CD8-positive, alpha-beta memory T cell (primary cell): ENCODE measurements at regions not wholly inside any gene's neighbourhood (a gene's known extent, or its start where the extent isn't known, plus 50 kb on each side); places are given as distances from the start of the nearest gene placed in this dataset.
A peak's percentile ranks its signal among the peaks of the same experiment; 100 is the strongest.

Experiments used
- CTCF ChIA-PET: fragments of 350-600 bp; sonication (Branson Sonifier 250); formaldehyde crosslinking; loops from one replicate; lab custom pipeline; 2021; ENCODE audit warnings: antibody characterized with exemption; lab: Charles Lee
- POLR2A ChIA-PET: fragments of 350-600 bp; sonication (Branson Sonifier 250); formaldehyde crosslinking; loops from one replicate; lab custom pipeline; 2021; ENCODE audit warnings: antibody characterized with exemption; lab: Charles Lee
- DNase-seq, 5 donors: peaks; one replicate each; pipeline versions ENCODE4 v3.0.0 to v3.0.0-alpha.2; 2020 to 2022; ENCODE audit warnings: mixed read lengths in 1 of 5
- H3K27ac ChIP-seq: one replicate; pipeline ENCODE4 v1.7.0; 2013; ENCODE audit warnings: low read depth, mild to moderate bottlenecking, low read length, moderate library complexity
- H3K27me3 ChIP-seq: 2 replicates; pipeline ENCODE4 v1.7.0; 2013; ENCODE audit warnings: low read length, mild to moderate bottlenecking; ENCODE audit not compliant: insufficient read depth, poor library complexity, severe bottlenecking
- H3K36me3 ChIP-seq: 2 replicates; pipeline ENCODE4 v1.7.0; 2013; ENCODE audit warnings: mild to moderate bottlenecking, low read length, moderate library complexity; ENCODE audit not compliant: insufficient read depth
- H3K4me1 ChIP-seq: 2 replicates; pipeline ENCODE4 v1.7.0; 2013; ENCODE audit warnings: mild to moderate bottlenecking, low read length, moderate library complexity; ENCODE audit not compliant: insufficient read depth
- H3K4me3 ChIP-seq: 2 replicates; pipeline ENCODE4 v1.7.0; 2013; ENCODE audit warnings: mild to moderate bottlenecking, low read length
- H3K9me3 ChIP-seq: 2 replicates; pipeline ENCODE4 v1.7.0; 2013; ENCODE audit warnings: mild to moderate bottlenecking, low read length
- H3K27ac Mint-ChIP-seq, 8 donors: one replicate each; pipeline ENCODE4 v1.8.0; 2020 to 2021; ENCODE audit warnings: mixed read lengths in 8 of 8, mild to moderate bottlenecking in 6 of 8, inconsistent platforms in 3 of 8, moderate library complexity in 3 of 8
- H3K27me3 Mint-ChIP-seq, 2 donors: one replicate each; pipeline ENCODE4 v1.8.0; 2020 to 2021; ENCODE audit warnings: mixed read lengths in 2 of 2, mild to moderate bottlenecking in 1 of 2, moderate library complexity in 1 of 2
- H3K36me3 Mint-ChIP-seq, 3 donors: one replicate each; pipeline ENCODE4 v1.8.0; 2020 to 2021; ENCODE audit warnings: mixed read lengths in 3 of 3, inconsistent platforms in 1 of 3, mild to moderate bottlenecking in 1 of 3
- H3K4me1 Mint-ChIP-seq, 3 donors: one replicate each; pipeline ENCODE4 v1.8.0; 2020 to 2021; ENCODE audit warnings: mixed read lengths in 3 of 3, inconsistent platforms in 1 of 3, mild to moderate bottlenecking in 1 of 3
- H3K4me3 Mint-ChIP-seq, 7 donors: one replicate each; pipeline ENCODE4 v1.8.0; 2020 to 2021; ENCODE audit warnings: mixed read lengths in 7 of 7, mild to moderate bottlenecking in 6 of 7, moderate library complexity in 4 of 7, inconsistent platforms in 2 of 7
- H3K9me3 Mint-ChIP-seq, 5 donors: one replicate each; pipeline ENCODE4 v1.8.0; 2020 to 2022; ENCODE audit warnings: mixed read lengths in 5 of 5, mild to moderate bottlenecking in 3 of 5, moderate library complexity in 2 of 5, inconsistent platforms in 1 of 5

DNA sequence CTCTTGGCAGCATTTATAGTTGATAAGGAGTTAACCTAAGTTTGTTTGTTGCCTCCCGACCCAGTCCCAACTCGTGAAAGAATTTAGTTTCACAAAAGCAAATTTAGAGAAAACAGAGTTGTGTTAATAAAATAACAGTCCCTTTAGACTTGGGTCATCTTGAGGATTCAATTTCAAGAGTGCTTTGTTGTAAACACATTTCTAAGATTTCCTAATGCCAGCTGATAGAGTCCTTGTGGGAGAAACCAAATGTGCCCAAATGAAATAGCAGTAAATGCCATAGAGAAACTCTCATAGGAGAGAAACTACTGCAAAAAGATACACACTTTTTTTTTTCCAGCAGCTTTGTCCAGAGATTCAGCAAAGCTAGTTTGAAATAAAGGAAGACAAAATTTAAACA, 211.3 kb upstream of the BMPER start:
- no peak for DNase-seq
- Histone ChIP-seq H3K27me3 (no peaks in the 10 kb centered on the region), H3K4me3 (no peak overlapping the region), H3K4me1 (no peaks in the 10 kb centered on the region), H3K9me3 (no peaks in the 10 kb centered on the region), H3K27ac (no peak overlapping the region), H3K36me3 (no peaks in the 10 kb centered on the region)
- POLR2A ChIA-PET: no interaction called here
- peaks cover 3 to 61% (median 3%) of the 10 kb centered on the region in 3 donors for H3K36me3 Mint-ChIP-seq
- CTCF ChIA-PET: no interaction called here
- no peaks in the 10 kb centered on the region for H3K4me1 Mint-ChIP-seq
- H3K9me3 Mint-ChIP-seq: peaks cover 2 to 33% (median 17%) of the 10 kb centered on the region in 5 donors
- no peak overlapping the region for H3K27ac Mint-ChIP-seq
- no peaks in the 10 kb centered on the region for H3K27me3 Mint-ChIP-seq
- H3K4me3 Mint-ChIP-seq: no peak overlapping the region

DNA sequence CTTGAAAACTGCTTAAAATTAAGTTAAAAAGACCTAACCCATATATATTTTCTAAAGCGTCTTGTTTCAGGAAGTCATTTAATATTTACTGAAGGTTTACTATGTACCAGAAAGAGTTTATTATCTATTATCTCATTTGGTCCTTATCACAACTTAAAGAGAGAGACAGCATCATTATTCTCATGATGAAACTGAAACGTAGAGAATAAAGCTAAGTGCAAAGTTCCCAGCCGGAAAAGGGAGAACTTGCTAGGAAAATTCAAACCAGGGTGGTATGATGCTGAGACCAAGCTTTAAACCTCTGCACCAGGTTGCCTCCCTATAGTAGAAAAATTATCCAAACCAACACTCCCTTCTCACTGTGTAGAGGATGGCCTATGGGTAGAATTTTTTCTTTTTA, 207.7 kb upstream of the BMPER start:
- no peaks in the 10 kb centered on the region for H3K36me3 ChIP-seq
- Mint-ChIP-seq H3K9me3 (peaks cover 18 to 59% (median 37%) of the 10 kb centered on the region in 5 donors), H3K4me3 (no peak overlapping the region), H3K36me3 (peaks cover 5 to 66% (median 5%) of the 10 kb centered on the region in 3 donors), H3K27me3 (no peaks in the 10 kb centered on the region), H3K4me1 (no peaks in the 10 kb centered on the region), H3K27ac (no peak overlapping the region)
- no peak overlapping the region for H3K27ac ChIP-seq
- H3K27me3 ChIP-seq: no peaks in the 10 kb centered on the region
- CTCF ChIA-PET: no interaction called here
- POLR2A ChIA-PET: no interaction called here
- no peak for DNase-seq
- H3K9me3 ChIP-seq: no peaks in the 10 kb centered on the region
- H3K4me3 ChIP-seq: no peak overlapping the region
- no peaks in the 10 kb centered on the region for H3K4me1 ChIP-seq

DNA sequence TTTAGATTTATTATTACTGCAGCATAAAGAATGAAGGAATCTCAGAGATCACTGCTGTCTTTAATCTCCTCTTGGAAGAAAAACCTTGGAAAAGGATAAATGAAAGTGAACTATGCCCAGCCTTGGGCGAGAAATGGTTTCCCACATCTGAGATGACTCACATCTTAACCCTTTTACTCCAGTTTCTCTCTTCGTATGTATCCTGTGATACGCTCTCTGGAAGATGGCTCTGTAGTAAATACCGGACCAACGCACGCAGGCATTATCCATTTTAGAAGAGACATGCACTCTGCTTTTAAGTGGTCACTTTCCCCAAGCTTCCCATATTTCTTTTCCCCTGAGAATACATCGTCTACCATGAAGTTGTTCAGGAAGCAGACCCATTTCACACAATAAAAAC, 207.3 kb upstream of the BMPER start:
- Mint-ChIP-seq H3K9me3 (peaks cover 18 to 60% (median 39%) of the 10 kb centered on the region in 5 donors), H3K4me3 (no peak overlapping the region), H3K36me3 (peaks cover 5 to 68% (median 5%) of the 10 kb centered on the region in 3 donors), H3K4me1 (peaks cover 0 to under 1% (median 0%) of the 10 kb centered on the region in 3 donors), H3K27ac (no peak overlapping the region), H3K27me3 (no peaks in the 10 kb centered on the region)
- no peak for DNase-seq
- ChIA-PET POLR2A (no interaction called here), CTCF (no interaction called here)
- Histone ChIP-seq H3K4me1 (no peaks in the 10 kb centered on the region), H3K9me3 (no peaks in the 10 kb centered on the region), H3K27me3 (no peaks in the 10 kb centered on the region), H3K36me3 (no peaks in the 10 kb centered on the region), H3K4me3 (no peak overlapping the region), H3K27ac (no peak overlapping the region)

DNA sequence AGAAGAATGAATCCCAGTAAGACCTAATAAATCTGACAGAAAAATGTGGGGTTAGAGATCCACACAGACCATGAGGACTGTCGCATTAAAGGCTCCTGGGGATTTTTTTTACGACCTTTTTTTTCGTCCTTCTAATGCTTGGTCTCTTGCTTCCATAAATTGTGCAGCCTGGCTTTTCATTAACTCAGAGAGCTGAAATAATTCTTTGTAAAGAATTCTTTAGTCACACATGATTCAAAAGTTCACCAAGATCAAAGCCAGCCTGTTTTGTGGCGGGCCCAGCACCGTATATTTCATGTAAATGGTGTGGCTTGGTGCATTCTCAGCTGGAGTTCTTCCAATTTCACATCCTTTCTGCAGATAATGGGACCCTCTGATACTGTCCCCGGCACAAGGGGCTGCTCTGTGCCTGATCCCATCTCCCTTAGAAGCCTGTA, 206.6 kb upstream of the BMPER start:
- Mint-ChIP-seq H3K9me3 (peaks cover 16 to 66% (median 39%) of the 10 kb centered on the region in 5 donors), H3K27me3 (no peaks in the 10 kb centered on the region), H3K4me3 (no peak overlapping the region), H3K36me3 (peaks cover 5 to 69% (median 5%) of the 10 kb centered on the region in 3 donors), H3K27ac (no peak overlapping the region), H3K4me1 (peaks cover 0 to 1% (median 0%) of the 10 kb centered on the region in 3 donors)
- ChIA-PET POLR2A (no interaction called here), CTCF (no interaction called here)
- Histone ChIP-seq H3K4me1 (no peaks in the 10 kb centered on the region), H3K4me3 (no peak overlapping the region), H3K9me3 (no peaks in the 10 kb centered on the region), H3K27ac (no peak overlapping the region), H3K36me3 (no peaks in the 10 kb centered on the region), H3K27me3 (no peaks in the 10 kb centered on the region)
- no peak for DNase-seq

DNA sequence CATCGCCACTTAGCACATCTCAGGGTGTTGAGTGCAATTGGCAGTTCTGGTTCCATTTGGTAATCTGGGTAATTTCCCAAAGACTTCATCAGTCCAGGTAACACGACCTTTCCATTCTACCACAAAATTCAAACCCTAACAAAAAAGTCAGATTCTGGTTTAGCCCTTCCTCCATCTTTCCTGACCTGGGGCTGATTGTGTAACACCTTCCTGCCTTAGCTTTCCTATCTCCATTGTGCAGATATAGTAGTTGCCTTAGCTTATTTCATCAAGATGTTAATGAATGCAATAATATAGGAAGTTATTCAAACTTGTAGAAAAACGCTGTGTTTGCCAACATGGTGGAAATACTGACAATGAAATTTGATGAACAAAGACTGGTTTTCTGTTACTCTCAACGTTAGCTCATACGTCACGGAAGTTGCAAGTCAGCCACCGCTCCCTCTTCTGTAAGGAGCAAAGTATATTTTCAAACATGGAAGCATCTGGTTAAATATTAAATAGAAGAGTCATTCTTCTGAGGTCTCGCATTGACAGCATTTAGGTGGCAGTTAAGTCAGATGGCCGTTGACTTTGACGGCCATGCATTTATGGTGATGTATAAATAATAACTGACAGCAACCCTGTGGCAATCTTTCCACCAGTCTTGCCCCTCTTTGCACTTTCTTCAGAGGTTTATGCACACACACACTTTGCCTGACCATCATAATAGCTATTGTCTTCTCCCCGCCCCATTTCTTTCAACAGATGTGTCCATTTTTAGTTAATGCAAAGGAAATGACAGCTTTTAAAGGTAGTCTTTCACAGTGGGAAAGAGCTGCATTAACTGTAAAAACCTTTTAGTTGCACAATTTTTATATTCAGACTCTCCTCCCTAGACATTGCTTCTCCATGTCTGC, 205.1 kb upstream of the BMPER start:
- Histone ChIP-seq H3K4me3 (no peak overlapping the region), H3K27ac (no peak overlapping the region), H3K36me3 (no peaks in the 10 kb centered on the region), H3K27me3 (no peaks in the 10 kb centered on the region), H3K4me1 (no peaks in the 10 kb centered on the region), H3K9me3 (no peaks in the 10 kb centered on the region)
- H3K4me3 Mint-ChIP-seq: peak overlapping the region in 1 of 7 donors; percentile 10
- POLR2A ChIA-PET: no interaction called here
- no peak overlapping the region for H3K27ac Mint-ChIP-seq
- H3K27me3 Mint-ChIP-seq: no peaks in the 10 kb centered on the region
- H3K36me3 Mint-ChIP-seq: peaks cover 5 to 68% (median 5%) of the 10 kb centered on the region in 3 donors
- no peak for DNase-seq
- H3K4me1 Mint-ChIP-seq: peaks cover 0 to 3% (median 1%) of the 10 kb centered on the region in 3 donors
- peaks cover 18 to 74% (median 39%) of the 10 kb centered on the region in 5 donors for H3K9me3 Mint-ChIP-seq
- CTCF ChIA-PET: no interaction called here

DNA sequence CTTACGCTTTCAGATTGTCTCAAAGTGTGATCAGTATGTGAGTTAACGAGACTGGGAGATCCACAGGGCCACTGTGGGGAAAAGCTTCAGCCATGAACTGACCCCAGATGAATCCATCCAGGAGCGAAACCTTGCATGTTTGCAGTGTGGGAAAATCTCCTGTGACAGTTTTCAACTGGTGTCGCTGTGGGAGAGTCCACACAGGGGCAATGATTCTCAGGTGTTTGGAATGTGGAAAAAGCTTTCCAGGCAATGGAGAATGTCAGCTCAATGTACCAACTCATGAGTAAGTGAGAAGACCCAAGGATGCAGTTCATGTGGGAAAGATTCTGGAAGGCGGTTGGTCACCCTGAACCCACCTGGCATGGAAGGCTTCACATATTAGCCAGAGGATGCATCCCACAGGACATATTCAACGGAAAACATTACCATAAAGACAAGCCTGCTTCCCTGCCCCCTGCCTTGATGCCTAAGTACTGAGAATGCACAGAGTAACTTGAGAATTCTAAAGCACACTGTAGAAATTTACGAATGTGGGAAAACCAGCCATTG, 204.1 kb upstream of the BMPER start:
- Histone ChIP-seq H3K4me1 (no peaks in the 10 kb centered on the region), H3K27ac (no peak overlapping the region), H3K36me3 (no peaks in the 10 kb centered on the region), H3K9me3 (no peaks in the 10 kb centered on the region), H3K27me3 (no peaks in the 10 kb centered on the region), H3K4me3 (no peak overlapping the region)
- Mint-ChIP-seq H3K36me3 (peaks cover 5 to 67% (median 5%) of the 10 kb centered on the region in 3 donors), H3K27me3 (no peaks in the 10 kb centered on the region), H3K27ac (no peak overlapping the region), H3K9me3 (peaks cover 18 to 72% (median 39%) of the 10 kb centered on the region in 5 donors), H3K4me1 (peaks cover 0 to 8% (median 3%) of the 10 kb centered on the region in 3 donors), H3K4me3 (no peak overlapping the region)
- no peak for DNase-seq
- POLR2A ChIA-PET: no interaction called here
- CTCF ChIA-PET: no interaction called here

DNA sequence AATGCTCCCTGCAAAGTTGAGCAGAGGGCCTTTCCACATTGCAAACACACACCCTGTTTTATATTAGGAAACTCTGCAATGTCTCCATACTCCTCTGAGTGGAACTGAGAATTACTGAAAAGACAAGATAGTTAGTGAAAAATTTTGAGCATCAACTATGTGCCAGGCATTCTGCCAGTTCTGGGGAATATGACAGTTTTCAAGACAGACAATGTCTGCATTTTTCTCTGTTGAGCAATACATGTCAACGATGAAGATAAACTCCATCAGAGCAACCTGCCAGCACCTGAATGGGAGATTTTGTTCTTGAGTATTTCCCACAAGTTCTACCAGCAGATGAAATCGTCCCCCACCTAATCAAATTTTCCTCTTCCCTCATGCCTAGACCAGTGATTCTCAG, 203.4 kb upstream of the BMPER start:
- no peak for DNase-seq
- H3K4me3 Mint-ChIP-seq: no peak overlapping the region
- H3K27me3 Mint-ChIP-seq: no peaks in the 10 kb centered on the region
- Histone ChIP-seq H3K4me1 (no peaks in the 10 kb centered on the region), H3K36me3 (no peaks in the 10 kb centered on the region), H3K4me3 (no peak overlapping the region), H3K9me3 (no peaks in the 10 kb centered on the region), H3K27me3 (no peaks in the 10 kb centered on the region), H3K27ac (no peak overlapping the region)
- peaks cover 18 to 68% (median 39%) of the 10 kb centered on the region in 5 donors for H3K9me3 Mint-ChIP-seq
- ChIA-PET CTCF (no interaction called here), POLR2A (no interaction called here)
- H3K36me3 Mint-ChIP-seq: peaks cover 5 to 63% (median 5%) of the 10 kb centered on the region in 3 donors
- H3K27ac Mint-ChIP-seq: peak overlapping the region in 1 of 8 donors; percentile 24
- peaks cover 0 to 8% (median 3%) of the 10 kb centered on the region in 3 donors for H3K4me1 Mint-ChIP-seq

DNA sequence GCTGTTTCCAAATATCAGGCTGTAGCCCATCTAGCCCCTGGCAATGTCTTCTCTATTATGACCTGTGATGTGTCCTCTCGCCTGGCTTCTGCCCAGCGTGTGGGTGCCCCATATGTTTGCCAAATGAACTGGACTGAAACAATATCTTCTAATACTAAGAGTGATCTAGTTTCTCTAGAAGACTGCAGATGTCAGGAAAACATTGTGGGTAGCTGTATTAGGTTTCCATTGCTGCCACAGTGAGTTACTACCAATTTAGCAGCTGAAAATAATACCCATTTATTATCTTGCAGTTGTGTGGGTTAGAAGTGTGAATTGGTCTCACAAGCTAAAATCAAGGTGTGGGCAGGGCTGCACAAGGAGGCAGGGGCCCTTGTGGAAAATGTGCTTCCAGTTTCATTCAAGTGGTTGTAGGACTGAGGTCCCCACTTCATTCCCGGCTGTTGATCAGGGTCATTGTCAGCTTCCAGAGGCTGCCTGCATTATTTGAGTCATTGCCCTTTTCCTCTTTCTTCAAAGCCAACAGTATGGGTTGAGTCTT, 202.8 kb upstream of the BMPER start:
- no peak overlapping the region for H3K4me3 ChIP-seq
- no peaks in the 10 kb centered on the region for H3K36me3 ChIP-seq
- POLR2A ChIA-PET: no interaction called here
- no peaks in the 10 kb centered on the region for H3K9me3 ChIP-seq
- no peak overlapping the region for H3K27ac ChIP-seq
- peaks cover 18 to 67% (median 39%) of the 10 kb centered on the region in 5 donors for H3K9me3 Mint-ChIP-seq
- DNase-seq: no peak
- H3K36me3 Mint-ChIP-seq: peaks cover 5 to 68% (median 5%) of the 10 kb centered on the region in 3 donors
- peak overlapping the region in 1 of 7 donors; percentile 11 for H3K4me3 Mint-ChIP-seq
- H3K27me3 ChIP-seq: no peaks in the 10 kb centered on the region
- H3K27me3 Mint-ChIP-seq: no peaks in the 10 kb centered on the region
- H3K4me1 Mint-ChIP-seq: peaks cover 0 to 8% (median 3%) of the 10 kb centered on the region in 3 donors
- H3K27ac Mint-ChIP-seq: peak overlapping the region in 2 of 8 donors; percentile 47 to 80
- H3K4me1 ChIP-seq: no peaks in the 10 kb centered on the region
- CTCF ChIA-PET: no interaction called here
